HG03342 (cell line): ENCODE measurements at regions not wholly inside any gene's neighbourhood (a gene's known extent, or its start where the extent isn't known, plus 50 kb on each side); places are given as distances from the start of the nearest gene placed in this dataset.
"Not testable (repeated sequence)": the region's sequence is repeated elsewhere in the genome, so short reads cannot be mapped to it uniquely, and the experiment has no call there.

ENCODE experiments used
- ATAC-seq: cut with Tn5 transposase; IDR thresholded peaks from one replicate; pipeline ENCODE4 v1.9.1; 2021; ENCODE audit warnings: mild to moderate bottlenecking, moderate library complexity; ENCODE audit not compliant: unreplicated experiment

DNA sequence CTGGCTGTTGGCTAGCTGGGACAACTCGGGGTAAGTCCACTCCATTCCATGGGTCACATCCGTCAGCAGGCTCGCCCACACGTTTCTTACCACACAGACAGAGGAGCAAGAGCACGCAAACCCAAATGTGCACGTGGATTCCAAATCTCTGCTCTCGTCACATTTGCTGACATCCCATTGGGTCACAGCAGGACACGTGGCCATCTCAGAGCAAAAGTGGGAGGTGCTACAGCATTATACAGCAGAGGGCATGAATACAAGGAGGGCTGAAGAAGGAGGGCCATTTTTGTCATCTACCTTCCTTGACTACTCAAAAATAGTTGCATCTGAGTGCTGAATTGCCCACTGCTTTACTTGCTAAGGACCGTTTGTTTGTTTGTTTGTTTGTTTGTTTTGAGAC is 84.7 kb downstream of the RBBP6 start:
- ATAC-seq, result no peak

DNA sequence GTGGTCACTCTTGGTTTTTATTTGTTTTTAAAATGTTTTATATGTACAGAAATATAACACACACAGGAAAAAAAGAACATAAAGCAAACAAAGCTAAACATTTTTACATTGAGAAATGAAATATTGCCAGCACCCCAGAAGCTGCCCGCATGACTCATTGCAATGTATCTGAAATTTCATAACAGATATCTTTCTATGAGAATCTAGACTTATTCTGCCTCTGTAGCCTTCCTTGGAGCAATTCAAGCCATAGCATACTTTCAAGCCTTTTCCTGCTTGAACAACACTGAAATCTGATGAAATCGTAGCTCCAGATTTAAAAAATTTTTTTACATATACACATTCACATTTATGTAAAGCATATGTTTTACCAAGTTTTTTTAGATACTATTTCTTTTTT is 86.9 kb downstream of the RBBP6 start:
- ATAC-seq, result no peak

DNA sequence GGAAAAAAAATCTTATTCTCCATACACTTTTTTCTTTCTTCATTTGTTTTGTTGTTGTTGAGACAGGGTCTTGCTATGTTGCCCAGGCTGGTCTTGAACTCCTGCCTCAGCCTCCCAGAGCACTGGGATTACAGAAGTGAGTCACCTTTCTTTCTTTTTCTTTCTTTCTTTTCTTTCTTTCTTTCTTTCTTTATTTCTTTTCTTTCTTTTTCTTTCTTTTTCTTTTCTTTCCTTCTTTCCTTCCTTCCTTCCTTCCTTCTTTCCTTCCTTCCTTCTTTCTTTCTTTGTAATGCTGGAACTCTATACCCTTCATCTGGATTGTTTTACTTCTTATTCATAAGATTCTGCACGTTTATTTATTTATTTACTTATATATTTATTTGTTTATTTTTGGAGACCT is 94.5 kb upstream of the TNRC6A start:
- no peak for ATAC-seq

DNA sequence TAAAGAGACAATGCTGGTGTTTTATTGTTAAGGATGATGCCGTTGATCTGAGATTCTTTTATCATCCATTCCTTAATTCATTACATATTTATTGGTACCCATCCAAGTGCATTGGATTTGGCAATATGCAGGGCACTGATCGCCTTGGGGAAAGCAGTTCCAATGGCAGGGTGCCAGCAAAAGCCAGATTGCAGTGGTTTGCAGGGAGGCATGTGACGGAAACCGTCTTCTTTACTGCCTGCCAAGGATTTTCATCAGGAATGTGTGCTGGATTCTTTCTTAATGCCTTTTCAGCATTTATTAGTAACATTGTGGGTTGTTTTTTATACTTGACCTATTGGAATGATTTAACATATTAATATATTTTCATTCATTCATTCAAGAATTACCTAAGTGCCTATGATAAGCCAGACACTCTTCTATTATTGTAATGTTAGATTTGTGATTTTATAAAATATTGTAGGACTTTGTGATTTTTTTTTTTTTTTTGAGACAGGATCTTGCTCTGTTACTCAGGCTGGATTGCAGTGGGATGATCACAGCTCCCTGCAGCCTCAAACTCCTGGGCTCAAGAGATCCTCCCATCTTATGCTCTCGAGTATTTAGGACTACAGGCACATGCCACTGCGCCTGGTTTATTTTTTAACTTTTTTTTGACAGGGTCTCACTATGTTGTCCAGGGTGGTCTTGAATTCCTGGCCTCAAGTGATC is 93.4 kb upstream of the TNRC6A start:
- no peak for ATAC-seq

DNA sequence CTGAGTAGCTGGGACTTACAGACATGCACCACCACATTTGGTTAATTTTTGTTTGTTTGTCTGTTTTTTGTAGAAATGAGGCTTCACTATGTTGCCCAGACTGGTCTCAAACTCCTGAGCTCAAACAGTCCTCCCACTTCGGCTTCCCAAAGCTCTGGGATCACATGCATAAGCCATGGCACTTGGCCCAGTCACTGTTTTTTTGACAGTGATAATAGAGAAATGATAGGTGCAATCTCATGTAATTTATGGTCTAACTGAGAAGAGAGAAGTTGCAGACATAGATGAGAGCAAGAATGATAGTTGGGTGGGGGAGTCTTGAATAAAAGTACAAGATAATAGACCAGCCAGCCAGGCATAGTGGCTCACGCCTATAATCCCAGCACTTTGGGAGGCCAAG is 89.7 kb upstream of the TNRC6A start:
- ATAC-seq, result no peak

DNA sequence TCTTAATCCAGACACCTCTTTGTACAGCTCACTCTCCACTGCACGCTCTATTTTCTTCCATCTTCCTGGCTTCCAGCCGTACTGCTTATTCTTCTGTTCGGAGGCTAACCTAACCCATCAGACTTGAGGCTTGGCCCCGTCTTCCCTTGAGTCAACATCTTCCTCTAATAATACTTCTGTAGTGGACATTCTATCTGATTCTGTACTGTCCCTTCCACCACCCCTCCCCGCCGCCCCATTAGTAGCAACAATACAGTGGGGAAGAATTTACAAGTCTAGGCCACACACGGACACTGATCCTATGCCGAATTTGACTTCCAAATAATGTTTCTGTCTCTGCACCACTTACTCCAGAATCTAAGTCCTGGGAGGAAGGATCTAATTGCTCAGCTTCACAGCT is 86.0 kb upstream of the TNRC6A start:
- ATAC-seq, result no peak

DNA sequence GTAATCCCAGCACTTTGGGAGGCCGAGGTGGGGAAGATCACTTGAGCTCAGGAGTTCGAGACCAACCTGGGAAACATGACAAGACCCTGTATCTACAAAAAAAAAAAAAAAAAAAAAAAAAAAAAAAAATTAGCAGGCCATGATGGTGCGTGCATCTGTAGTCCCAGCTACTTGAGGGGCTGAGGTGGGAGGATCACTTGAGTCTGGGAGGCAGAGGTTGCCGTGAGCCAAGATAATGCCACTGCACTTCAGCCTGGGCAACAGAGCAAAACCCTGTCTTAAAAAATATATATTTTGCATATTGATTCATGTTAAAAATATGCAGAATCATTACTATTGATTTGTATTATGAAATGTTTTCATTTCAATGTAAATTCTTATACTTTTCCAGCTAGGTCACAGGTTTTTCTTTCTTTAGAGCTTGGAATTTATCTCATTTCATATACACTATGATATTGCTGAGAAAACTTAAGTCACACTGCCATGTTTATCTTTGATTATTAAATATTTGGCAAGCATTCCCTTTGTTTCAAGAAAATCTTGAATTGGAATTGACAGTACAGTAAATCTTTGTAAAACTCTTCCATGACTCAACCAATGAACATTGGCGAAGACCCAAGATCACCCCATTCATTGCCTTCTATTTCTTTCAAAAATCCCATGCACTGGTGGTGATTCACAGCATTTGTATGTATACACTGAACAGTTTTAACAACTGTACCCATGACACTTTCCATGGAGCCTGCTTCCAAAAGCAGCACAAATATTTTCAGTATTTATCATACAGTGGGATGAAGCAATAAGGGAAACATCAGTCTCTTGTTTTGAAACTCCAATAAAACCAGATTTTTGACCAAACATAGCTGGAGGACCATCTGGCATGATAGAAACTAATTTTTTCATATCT is 83.5 kb upstream of the TNRC6A start:
- no peak for ATAC-seq

DNA sequence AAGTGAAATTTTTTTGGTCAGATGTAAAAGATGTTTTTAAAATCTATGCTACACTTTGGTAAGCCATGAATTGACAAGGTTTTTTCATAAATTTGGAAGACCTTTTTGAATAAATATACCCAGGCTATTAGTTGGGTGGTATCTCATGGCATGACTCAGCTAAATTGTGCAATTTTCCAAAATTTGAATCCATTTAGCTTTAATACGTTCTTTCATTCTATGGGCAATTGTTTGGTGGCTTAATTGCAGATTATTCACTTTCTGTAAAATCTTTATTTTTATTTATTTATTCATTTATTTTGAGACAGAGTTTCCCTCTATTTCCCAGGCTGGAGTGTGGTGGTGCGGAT is 82.8 kb upstream of the TNRC6A start:
- ATAC-seq, result no peak

DNA sequence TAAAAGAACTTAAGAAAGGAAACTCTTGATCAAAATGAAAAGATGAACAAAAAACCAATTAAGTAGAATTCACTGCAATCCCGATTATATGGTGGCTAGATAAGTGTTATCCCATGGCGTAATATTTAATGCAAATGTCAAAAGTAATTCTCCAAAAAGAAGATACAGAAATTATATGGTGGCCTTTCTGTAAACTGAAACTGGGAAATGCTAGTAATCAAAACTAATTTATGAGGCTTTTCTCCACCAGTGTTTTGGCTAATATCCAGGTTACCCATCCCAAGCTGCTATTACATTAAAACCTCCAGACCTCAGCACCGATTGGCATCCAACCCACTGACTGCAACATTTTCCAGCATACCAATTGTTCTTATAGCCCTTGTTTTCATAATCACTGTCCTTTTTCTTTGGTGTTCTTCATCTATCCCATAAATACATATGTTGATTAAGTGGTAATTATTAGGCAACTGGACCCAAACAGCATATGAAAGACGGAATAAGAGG is 77.2 kb upstream of the TNRC6A start:
- no peak for ATAC-seq

DNA sequence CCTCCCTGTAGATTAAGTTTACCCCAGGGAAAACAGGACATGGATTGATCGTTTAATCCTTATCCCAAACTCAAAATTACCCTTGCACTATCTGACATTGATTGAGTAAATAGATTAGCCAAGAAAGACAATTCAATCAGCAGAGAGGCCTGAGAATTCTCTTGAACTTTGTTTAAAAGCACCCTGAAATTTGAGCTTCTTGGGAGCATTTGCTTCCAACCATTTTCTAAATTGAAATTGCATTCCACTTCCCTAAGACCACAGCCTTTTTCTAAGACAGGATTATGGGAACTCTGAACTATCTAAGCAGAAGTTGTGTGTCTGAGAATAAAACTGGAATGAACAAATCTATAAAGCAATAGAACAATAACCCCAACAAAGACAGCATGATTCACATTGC is 76.6 kb upstream of the TNRC6A start:
- ATAC-seq, result no peak

DNA sequence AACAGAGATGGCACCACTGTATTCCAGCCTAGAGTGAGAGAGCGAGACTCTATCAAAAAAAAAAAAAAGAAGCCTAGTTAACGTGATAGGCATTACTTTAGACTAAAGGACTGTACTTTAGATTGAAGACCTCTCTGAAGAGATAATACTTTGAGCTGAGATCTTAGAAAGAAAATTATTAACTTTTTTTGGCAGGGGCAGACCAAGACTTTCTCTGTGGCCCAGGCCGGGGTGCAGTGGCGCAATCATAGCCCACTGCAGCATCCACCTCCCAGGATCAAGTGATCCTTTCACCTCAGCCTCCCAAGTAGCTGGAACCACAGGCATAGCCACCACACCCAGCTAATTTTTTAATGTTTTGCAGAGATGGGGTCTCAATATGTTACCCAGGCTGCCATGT is 75.7 kb upstream of the TNRC6A start:
- no peak for ATAC-seq

DNA sequence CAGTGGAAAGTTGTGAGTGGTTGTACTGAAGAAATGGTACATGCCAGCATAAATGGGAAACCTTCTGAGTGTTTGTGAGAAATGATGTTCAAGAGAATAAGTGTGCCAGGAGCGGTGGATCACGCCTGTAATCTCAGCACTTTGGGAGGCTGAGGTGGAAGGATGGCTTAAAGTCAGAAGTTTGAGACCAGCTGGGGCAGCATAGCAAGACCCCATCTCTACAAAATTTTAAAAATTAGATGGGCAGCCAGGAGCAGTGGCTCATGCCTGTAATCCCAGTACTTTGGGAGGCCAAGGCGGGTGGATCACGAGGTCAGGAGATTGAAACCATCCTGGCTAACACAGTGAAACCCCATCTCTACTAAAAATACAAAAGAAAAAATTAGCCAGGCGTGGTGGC is 63.5 kb upstream of the TNRC6A start:
- ATAC-seq, result not testable (repeated sequence)

DNA sequence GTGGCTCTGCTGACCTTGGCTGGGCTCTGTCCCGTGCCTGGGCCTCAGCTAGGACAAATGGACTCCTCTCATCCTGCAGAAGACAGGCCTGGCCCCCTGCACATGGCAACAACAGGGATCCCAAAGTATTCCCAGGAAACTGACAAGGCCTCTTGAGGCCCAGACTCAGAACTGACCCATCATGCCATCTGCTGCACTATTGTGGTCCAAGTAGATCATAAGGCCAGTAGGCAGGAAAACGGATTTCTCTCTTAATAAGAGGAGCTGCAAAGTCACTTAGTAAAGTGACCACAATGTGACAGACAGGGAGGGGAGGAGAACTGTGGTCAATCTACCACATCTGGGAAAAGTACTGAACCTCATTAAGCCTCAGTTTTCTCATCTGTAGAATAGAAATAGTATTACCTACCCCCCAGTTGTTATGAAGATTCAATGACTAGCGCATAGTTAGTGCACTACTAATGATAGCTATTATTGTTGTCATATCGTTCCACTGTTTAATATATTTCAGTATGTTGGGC is 62.1 kb upstream of the TNRC6A start:
- no peak for ATAC-seq

DNA sequence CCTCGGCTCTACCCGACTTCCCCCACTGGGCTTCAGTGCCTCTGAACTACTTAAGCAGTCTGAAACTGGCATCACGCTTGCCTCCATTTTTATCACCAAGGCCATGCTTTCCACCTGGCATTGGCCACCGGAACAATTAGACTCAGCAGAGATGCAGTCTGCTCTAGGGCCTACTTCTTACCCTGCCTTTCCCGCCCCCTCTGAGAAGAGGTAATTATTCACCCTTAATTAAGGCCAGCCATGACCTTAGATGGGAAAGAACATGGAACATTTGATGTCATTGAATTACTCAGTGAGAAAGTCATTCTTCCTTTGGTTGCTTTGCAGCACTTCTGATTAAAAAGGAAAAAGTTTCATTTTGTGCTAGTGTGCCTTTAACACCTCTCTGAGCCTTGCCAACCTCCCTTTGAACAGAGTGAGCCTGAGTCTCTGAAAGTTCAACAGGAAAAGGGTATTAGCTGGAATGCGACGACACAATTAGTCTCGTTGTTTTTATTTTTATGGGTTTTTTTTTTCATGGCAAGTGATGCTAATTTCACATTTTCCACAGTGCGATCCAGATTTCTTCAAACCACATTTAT is 60.9 kb upstream of the TNRC6A start:
- ATAC-seq, result no peak

DNA sequence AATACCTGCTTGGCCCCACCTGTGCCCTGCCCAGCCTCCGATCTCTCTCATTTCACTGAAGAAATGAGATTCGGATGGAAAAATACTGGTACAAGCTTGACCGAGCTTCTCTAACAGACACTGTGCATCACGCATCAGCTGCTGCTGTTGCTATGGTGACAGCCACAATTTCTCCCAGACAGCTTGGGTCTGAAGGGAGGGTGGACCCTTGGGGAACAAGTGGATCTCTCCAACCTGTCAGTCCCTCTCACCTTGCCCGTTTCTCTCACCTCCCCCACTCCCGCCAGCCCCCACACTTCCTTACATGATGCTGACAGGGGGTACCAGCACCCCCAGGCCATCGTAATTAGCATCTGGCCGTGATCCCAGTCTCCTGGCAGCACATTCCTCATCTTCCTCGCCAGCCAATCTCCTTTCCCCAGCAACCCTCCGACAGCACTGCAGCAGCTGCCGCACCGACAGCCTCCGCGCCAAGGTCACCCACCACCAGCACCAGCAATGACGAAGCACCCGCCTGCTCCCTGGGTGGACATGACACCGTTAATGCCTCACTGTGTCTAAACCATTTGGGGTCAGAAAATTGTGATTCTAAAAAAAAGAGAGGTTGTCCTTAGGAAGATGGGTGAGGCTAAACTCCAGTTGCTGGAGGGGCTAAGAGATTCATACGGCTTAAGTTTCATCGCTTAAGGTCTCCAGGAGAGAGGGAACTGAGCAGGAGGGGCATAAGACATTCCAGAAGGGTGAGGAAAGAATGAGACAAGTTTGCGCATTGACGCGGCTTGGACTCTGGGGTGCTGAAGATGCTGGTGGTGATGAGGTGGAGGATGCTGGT is 58.6 kb upstream of the TNRC6A start:
- ATAC-seq, result peak; percentile 49

DNA sequence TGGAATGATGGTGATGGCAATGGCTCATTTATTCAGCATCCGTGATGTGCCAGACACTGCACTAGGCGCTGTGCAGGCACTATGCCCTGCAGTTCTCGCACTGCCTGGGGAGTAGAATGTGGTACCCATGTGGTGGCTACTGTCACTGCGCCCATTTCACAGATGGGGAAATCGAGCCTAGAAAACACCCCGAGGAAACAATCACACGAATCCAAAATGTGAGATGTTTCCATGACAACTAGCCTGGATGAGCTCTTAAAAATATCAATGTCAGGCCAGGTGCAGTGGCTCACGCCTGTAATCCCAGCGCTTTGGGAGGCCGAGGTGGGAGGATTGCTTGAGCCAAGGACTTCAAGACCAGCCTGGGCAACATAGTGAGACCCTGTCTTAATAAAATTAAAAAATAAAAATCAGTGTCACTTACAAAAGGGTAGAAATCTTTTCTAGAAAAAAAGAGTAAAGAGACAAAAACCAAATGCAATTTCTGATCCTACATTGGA is 57.9 kb upstream of the TNRC6A start:
- ATAC-seq, result no peak

DNA sequence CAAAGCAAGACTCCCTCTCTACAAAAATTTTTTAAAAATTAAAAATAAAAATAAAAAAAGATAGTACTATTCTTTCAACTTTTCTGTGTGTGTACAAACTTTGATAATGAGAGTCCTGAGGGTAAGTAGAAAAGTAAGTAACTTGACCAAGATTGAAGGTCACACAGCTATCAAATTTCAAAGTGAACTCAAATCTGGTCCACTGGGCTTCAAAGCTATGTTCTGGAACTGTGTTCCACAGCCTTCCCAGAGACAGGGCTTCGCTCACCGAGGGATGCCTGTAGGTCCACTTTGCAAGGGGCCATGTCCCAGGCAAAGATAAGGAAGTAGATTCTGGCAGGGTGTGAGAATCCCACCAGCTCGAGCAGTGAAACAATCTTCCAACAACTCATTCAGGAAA is 56.3 kb upstream of the TNRC6A start:
- no peak for ATAC-seq

DNA sequence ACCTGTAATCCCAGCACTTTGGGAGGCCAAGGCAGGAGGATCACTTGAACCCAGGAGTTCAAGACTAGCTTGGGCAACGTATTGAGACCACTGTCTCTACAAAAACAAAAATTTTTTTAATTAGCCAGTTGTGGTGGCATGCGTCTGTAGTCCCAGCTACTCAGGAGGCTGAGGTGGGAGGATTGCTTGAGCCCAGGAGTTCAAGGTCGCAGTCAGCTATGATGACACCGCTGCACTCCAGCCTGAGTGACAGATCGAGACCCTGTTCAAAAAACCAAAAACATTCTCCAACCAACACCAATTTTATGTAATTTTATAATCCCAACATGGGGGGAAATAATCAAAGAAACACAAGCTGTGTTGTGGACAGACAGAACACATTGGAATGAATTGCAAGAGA is 54.6 kb upstream of the TNRC6A start:
- no peak for ATAC-seq

DNA sequence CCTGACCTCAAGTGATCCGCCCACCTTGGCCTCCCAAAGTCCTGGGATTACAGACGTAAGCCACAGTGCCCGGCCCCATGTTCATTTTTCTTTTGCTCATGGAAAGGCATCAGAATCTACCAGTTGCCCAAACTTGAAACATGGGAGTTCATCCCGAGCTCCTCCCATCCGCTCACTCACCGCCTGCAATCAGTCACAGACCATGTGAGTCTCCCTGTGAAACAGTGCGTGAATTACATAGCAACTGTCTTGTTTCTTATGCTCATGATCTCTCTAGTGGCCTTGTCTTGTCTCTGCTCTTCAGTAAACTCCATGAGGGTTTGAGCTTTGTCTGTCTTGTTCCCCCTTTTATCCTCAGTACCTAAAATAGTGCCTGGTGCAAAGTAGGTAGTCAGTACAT is 52.1 kb upstream of the TNRC6A start:
- ATAC-seq, result no peak
